ENCODE measurements at regions not wholly inside any gene's neighbourhood (a gene's known extent, or its start where the extent isn't known, plus 50 kb on each side); places are given as distances from the start of the nearest gene placed in this dataset.
"Not testable (repeated sequence)": the region's sequence is repeated elsewhere in the genome, so short reads cannot be mapped to it uniquely, and the experiment has no call there.

- DNase-seq, result no peak
Measured at GRCh38 chr11:82194521-82194920, 539.1 kb downstream of the FAM181B start.

GRCh38 chr11:82191695-82192094 lies 542.0 kb downstream of the FAM181B start:
- DNase-seq, result no peak

- no peak for DNase-seq
Measured at GRCh38 chr11:82185925-82186324, 547.7 kb downstream of the FAM181B start.

- DNase-seq, result no peak
Measured at GRCh38 chr11:82184966-82185365, 548.7 kb downstream of the FAM181B start.

- DNase-seq, result no peak
Measured at GRCh38 chr11:82183346-82183745, 550.3 kb downstream of the FAM181B start.

- not testable (repeated sequence) for DNase-seq
Measured at GRCh38 chr11:82182697-82183096, 551.0 kb downstream of the FAM181B start.

- DNase-seq, result not testable (repeated sequence)
Measured at GRCh38 chr11:82181796-82182195, 551.9 kb downstream of the FAM181B start.

GRCh38 chr11:82176945-82177344 lies 556.7 kb downstream of the FAM181B start:
- no peak for DNase-seq

GRCh38 chr11:82176365-82176764 lies 557.3 kb downstream of the FAM181B start:
- DNase-seq, result no peak

GRCh38 chr11:82174610-82175009 lies 559.1 kb downstream of the FAM181B start:
- no peak for DNase-seq

GRCh38 chr11:82146789-82147188 lies 586.9 kb downstream of the FAM181B start:
- no peak for DNase-seq

GRCh38 chr11:82118946-82119345 lies 614.7 kb downstream of the FAM181B start:
- no peak for DNase-seq

- no peak for DNase-seq
Measured at GRCh38 chr11:82117362-82117761, 616.3 kb downstream of the FAM181B start.

- no peak for DNase-seq
Measured at GRCh38 chr11:82105331-82105998, 628.2 kb downstream of the FAM181B start.

- no peak for DNase-seq
Measured at GRCh38 chr11:82092904-82093303, 640.8 kb downstream of the FAM181B start.

- DNase-seq, result no peak
Measured at GRCh38 chr11:82089426-82089825, 644.2 kb downstream of the FAM181B start.

GRCh38 chr11:82085493-82085892 lies 648.2 kb downstream of the FAM181B start:
- no peak for DNase-seq

- no peak for DNase-seq
Measured at GRCh38 chr11:82082976-82083375, 650.7 kb downstream of the FAM181B start.

- DNase-seq, result no peak
Measured at GRCh38 chr11:82080160-82080559, 653.5 kb downstream of the FAM181B start.

- DNase-seq, result no peak
Measured at GRCh38 chr11:82076126-82076525, 657.5 kb downstream of the FAM181B start.

- DNase-seq, result no peak
Measured at GRCh38 chr11:82059505-82059904, 674.2 kb downstream of the FAM181B start.

- DNase-seq, result no peak
Measured at GRCh38 chr11:82056450-82056849, 677.2 kb downstream of the FAM181B start.

GRCh38 chr11:82049199-82049598 lies 684.5 kb downstream of the FAM181B start:
- DNase-seq, result no peak

- DNase-seq, result no peak
Measured at GRCh38 chr11:82047200-82047599, 686.5 kb downstream of the FAM181B start.

- no peak for DNase-seq
Measured at GRCh38 chr11:82046778-82047177, 686.9 kb downstream of the FAM181B start.
